ENCODE measurements at regions not wholly inside any gene's neighbourhood (a gene's known extent, or its start where the extent isn't known, plus 50 kb on each side); places are given as distances from the start of the nearest gene placed in this dataset.

GRCh38 chr10:126839094-126839761 is 66.0 kb upstream of the DOCK1 start (continued):
- TF ChIP-seq CHD4 (IDR thresholded peaks at IDR 0.05) (no peak), PRDM15 (CRISPR knock-in tag; IDR thresholded peaks at IDR 0.05) (no peak), SKIL (IDR thresholded peaks at IDR 0.05; ENCODE audit: low read depth, poor library complexity, severe bottlenecking) (no peak), MEF2B (IDR thresholded peaks at IDR 0.05; ENCODE audit: partially characterized antibody, poor library complexity, severe bottlenecking) (no peak), TAF1 (IDR thresholded peaks at IDR 0.05; ENCODE audit: borderline replicate concordance, low read depth, low read length) (no peak), E4F1 (IDR thresholded peaks at IDR 0.05; ENCODE audit: borderline replicate concordance, partially characterized antibody) (no peak), ATF2 (IDR thresholded peaks at IDR 0.05; ENCODE audit: low read length) (no peak)

All from GM12878 (cell line).